A673 (cell line): ENCODE measurements at regions not wholly inside any gene's neighbourhood (a gene's known extent, or its start where the extent isn't known, plus 50 kb on each side); places are given as distances from the start of the nearest gene placed in this dataset.

Experiments used
- EZH2 ChIP-seq: fragments of 200-600 bp; sonication (generic); IDR thresholded peaks from 2 replicates; pipeline ENCODE4 v1.6.1; 2017; ENCODE audit warnings: borderline replicate concordance, low read depth, mild to moderate bottlenecking, mixed read lengths, antibody characterized with exemption, low read length; ENCODE audit not compliant: poor library complexity, severe bottlenecking
- TF ChIP-seq, protein P1 (sequence below): fragments of 300-800, 200-600 bp; sonication (generic); conservative IDR thresholded peaks from 2 replicates; pipeline ENCODE4 v1.5.1; 2017; ENCODE audit warnings: low read depth, mild to moderate bottlenecking, antibody characterized with exemption, low read length, moderate library complexity, mixed read lengths

DNA sequence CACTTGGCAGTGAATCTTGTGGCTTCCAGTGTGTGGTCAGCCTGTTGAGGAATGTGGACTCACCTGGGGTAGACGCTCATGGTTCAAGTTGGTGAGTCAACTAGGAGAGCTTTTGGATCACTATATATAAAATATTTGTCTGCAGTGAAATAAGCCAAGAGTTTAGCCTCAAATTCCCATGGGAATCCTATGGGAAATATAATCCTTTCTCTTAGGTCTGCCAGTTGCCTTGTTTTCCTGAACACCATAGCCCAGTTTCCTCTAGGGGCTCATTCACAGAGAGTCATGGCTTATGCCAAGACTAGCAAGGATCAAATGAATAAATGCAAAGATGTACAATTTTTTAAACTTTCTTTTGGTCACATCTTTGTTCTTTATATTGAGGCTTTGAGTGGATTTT is 100.1 kb upstream of the NPHP3 start:
- TF ChIP-seq, protein P1, sequence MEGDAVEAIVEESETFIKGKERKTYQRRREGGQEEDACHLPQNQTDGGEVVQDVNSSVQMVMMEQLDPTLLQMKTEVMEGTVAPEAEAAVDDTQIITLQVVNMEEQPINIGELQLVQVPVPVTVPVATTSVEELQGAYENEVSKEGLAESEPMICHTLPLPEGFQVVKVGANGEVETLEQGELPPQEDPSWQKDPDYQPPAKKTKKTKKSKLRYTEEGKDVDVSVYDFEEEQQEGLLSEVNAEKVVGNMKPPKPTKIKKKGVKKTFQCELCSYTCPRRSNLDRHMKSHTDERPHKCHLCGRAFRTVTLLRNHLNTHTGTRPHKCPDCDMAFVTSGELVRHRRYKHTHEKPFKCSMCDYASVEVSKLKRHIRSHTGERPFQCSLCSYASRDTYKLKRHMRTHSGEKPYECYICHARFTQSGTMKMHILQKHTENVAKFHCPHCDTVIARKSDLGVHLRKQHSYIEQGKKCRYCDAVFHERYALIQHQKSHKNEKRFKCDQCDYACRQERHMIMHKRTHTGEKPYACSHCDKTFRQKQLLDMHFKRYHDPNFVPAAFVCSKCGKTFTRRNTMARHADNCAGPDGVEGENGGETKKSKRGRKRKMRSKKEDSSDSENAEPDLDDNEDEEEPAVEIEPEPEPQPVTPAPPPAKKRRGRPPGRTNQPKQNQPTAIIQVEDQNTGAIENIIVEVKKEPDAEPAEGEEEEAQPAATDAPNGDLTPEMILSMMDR, result no peak
- no peak for TF ChIP-seq EZH2
